Medulla oblongata (tissue), 1 donor: ENCODE measurements at regions not wholly inside any gene's neighbourhood (a gene's known extent, or its start where the extent isn't known, plus 50 kb on each side); places are given as distances from the start of the nearest gene placed in this dataset.
"Not testable (repeated sequence)": the region's sequence is repeated elsewhere in the genome, so short reads cannot be mapped to it uniquely, and the experiment has no call there.

Experiments
- DNase-seq: peaks from one replicate; pipeline ENCODE4 v3.0.0-alpha.2; 2015; ENCODE audit errors: extremely low spot score

DNA sequence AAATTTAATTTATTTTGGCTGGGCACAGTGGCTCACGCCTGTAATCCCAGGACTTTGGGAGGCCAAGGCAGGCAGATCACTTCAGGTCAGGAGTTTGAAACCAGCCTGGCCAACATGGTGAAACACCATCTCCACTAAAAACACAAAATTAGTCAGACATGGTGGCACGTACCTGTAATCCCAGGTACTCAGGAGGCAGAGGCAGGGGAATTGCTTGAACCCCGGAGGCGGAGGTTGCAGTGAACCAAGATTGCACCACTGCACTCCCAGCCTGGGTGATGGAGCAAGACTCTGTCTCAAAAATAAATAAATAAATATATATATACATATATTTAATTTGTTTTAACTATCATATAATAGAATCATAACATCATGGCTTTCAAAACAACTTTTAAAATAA is 482.1 kb upstream of the AUTS2 start:
- not testable (repeated sequence) for DNase-seq

DNA sequence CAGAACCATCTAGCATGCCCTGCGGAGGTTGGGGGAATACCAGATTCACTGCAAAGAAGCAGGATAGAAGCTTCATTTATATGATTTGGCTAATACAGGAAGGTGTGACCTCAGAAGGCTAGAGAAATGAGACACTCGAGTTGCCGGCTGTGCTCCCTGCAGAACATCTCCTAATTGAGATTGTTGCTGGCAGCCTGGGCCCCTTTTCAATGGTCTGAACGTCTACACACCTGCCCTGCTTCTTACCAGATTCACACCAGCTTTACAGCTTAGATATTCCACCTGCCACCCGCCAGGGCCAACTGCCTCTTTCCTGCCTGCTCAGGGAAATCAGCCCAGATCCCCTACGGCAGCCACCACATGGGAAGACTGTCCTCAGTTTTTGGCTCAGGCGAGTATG is 475.3 kb upstream of the AUTS2 start:
- no peak for DNase-seq

DNA sequence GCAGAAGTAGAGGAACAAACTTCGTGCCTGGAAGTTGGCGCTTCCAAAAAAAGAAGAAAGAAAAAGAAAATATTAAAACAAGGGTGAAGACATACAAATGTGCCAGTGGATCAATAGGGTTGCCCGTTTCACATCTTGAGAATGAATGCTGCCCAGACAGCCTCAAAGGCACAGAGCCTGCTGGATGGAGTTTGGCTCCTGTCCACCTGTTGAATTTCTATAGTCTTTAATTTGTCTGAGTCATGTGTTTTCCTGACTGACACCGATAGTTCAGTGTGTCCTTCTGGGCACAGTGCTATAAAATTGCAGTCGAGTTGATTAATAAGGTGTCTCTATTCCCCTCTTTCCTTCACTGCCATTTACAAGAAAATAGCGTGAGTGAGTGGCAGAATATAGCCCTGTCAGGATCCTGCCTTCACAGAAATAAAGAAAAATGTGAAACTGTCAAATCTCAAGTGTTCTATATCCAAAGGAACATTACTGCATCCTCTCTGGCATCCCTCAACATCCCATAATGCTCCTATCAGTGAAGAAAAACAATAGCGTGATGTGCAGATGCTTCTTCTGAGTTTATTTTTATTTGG is 471.3 kb upstream of the AUTS2 start:
- DNase-seq, result no peak

GRCh38 chr7:69129524-69129923 is 468.8 kb upstream of the AUTS2 start:
- no peak for DNase-seq

DNA sequence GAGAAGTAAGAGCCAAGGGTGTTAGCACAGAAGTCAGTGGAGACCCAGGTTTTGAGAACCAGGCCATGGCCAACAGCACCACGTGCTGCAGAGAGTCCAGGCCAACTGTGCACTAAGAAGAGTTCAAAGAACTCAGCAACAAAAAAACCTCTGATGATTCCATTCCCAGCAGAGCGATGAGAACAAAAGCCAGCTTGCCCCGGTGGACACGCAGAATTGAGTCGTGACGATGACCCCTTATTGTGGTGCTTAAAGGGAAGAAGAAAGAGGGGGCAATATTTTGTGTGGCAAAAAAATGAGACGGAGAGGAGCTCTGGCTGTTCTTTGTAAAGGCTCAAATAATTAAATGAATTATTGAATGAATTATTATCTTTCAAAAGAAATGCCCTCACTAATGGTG is 468.3 kb upstream of the AUTS2 start:
- DNase-seq, result no peak

GRCh38 chr7:69130396-69130795 is 467.9 kb upstream of the AUTS2 start:
- DNase-seq, result no peak

GRCh38 chr7:69134316-69134715 is 464.0 kb upstream of the AUTS2 start:
- no peak for DNase-seq

DNA sequence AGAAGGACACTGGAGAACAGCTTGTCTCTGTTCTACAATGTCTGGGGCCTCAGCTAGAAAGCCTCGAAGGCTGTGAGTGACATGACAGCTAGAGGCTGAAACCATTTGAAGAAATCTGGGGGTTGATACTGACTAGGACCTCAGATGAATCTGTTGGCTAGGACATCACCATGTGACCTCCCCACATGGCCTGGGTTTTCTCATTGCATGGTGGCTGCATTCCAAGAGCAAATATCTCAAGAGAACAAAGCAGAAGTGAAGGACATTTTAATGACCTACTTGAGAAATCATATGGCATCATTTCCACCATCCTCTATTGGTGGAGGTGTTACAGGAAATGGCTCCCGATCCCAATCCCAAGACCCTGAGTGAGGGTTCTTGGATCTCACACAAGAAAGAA is 450.6 kb upstream of the AUTS2 start:
- no peak for DNase-seq

DNA sequence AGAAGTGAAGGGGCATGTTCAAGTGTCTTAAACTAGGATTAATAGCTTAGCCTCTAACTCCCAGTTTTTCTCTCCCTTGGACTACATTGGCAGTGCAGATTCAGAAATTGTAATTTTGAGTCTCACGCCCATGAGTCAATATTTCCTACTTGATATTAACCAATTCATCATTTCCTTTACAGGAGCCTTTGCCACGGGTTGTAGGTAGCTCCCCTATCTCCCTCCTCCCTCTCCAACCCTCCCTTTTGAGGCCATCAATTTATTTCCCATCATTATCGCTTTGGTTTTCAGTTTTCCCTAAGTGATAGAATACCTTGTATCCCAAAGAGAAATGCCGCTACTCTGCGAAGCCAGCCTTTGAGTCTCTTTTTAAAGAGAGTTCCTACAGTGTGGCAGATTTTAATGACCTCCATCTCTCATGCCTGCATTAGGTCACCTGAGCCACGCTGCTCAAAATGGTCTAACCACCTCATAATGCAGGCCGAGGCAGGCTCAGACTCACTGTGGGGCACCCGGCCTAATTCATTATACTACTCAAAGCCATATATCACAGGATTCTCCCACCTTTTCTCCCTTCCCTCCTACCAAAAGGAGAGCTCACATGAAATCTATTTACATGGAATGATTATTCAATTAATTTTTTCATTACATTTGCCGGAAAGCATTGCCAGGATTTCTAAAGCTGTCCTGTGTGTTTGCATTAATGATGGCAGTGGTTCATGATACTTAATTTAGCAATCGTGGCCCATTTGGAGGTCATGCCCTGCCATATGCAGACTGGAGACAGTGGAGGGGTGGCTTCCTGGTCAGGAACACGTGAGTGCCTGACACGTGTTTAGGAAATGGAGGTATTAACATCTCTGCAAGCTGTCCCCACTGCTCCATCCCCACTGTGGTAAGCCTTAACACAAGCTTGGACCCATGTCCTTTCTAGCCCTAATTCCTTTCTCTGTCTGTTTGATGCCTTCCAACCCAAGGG is 448.2 kb upstream of the AUTS2 start:
- no peak for DNase-seq

GRCh38 chr7:69162326-69162725 is 435.9 kb upstream of the AUTS2 start:
- no peak for DNase-seq

- DNase-seq, result no peak
These were observed 435.2 kb upstream of the AUTS2 start for GRCh38 chr7:69162931-69163670.

- no peak for DNase-seq
These were observed 431.2 kb upstream of the AUTS2 start for GRCh38 chr7:69166979-69167516.

DNA sequence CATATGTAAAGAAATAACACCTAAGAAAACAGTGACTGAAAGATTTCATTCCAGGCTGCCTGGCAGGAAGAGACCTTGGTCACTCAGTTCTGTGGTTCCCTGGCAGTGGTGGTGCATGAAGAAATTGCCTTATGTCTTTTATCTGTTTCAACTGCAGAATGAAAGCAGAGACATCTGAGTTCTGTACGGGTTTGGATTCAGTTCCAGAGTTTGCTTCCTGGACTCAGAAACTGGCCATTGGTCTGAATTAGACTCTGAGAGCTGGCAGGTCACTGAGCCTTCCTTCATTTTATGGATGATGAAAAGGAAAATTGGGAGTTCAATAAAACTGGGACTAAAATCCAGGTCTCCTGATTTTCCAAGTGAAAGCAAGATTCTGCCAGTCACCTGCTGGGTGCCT is 428.9 kb upstream of the AUTS2 start:
- no peak for DNase-seq

GRCh38 chr7:69172357-69173077 is 425.8 kb upstream of the AUTS2 start:
- DNase-seq, result no peak

DNA sequence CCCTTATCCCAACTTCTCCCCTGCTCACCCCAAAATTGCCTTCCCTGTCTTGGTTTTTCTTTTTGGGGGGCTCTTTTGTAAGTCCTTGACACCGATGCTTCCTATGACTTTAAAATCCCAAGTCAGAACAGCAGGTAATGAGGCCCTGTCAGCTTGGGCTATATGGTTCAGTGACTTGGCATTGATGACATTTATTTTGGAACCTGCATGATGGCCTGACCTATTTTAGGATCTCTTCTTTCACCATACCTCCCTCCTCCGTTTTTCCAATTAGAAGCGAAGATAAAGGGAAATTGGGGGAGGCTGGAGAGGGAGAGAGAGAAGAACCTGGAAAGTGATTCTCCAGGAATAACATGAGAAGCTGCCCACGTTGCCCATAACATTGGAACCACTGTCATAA is 424.9 kb upstream of the AUTS2 start:
- no peak for DNase-seq

DNA sequence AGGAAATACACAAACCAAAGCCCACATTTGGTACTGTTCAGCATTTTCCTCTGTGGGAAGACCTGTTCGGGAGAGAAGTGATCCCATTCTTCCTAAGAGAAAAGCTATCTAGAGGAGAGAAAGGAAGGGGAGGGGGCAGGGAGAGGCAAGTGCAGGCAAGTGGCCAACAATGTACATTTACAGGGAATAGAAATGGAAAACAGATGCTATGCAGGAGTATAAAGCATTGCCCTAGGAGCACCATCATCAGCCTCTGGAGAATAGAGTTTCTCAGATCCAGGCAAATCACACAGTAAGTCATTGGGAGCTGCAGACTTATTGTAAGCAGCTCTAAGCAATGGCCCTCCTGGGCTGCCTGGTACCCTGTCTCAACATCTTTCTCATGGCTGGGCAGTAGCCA is 424.4 kb upstream of the AUTS2 start:
- DNase-seq, result no peak

DNA sequence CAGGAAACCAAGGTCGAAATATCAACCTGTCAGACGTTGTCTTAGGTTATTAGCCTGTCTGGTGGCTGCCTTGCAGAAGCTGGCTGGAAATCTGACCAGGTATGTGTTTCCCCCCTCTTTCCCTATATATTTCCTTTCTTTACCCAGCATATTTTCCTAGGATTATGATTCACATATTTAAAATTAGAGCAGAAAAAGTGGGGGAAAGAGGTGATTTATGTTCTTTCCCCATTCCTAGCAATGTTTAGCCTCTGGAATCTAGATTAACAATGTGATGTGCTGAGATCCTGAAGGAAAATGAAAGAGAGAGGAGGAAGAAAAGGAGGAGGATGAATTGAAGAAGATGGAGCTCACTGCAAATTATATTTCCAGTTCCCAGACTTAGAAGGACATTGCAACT is 421.4 kb upstream of the AUTS2 start:
- no peak for DNase-seq

- no peak for DNase-seq
These were observed 420.8 kb upstream of the AUTS2 start for GRCh38 chr7:69177461-69177861.

DNA sequence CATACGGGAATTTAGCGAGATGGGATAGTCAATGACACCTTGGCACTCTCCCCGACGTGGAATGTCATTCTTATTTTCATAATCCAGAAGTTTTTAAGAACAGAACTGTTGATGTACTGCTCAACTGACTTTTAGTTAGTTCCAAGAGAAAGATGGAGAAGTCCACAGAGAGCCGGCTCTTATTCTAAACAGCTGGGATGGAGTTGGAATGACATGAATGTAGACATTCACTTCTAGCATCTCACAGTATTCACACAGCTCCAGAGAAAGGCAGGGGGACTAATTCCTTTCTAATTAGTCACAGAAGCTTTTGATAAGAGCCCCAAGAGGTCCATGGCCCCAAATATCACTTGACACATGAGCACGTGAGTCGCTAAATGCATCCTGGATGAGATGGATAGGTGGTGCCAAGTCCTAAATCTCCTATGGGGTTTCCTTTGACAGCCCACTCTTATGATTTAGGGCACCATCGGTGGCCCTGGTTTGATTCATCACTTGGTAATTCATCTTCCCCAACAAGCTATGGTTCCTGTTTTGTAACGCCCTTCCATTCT is 420.3 kb upstream of the AUTS2 start:
- DNase-seq, result no peak

DNA sequence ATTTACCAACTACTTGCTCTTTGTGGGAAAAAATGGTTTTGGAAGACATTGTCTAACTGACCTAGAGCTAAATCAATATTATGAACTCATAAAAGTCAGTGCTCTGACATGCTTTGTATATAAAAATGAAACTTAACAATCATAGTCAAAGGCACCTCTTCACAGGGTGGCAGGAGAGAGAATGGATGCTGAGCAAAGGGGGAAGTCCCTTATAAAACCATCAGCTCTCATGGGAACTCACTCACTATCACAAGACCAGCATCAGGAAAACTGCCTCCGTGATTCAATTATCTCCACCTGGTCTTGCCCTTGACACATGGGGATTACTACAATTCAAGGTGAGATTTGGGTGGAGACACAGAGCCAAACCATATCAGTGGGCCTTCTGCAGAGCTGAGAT is 417.6 kb upstream of the AUTS2 start:
- no peak for DNase-seq
